ENCODE measurements at regions not wholly inside any gene's neighbourhood (a gene's known extent, or its start where the extent isn't known, plus 50 kb on each side); places are given as distances from the start of the nearest gene placed in this dataset.
"Not testable (repeated sequence)": the region's sequence is repeated elsewhere in the genome, so short reads cannot be mapped to it uniquely, and the experiment has no call there.

DNA sequence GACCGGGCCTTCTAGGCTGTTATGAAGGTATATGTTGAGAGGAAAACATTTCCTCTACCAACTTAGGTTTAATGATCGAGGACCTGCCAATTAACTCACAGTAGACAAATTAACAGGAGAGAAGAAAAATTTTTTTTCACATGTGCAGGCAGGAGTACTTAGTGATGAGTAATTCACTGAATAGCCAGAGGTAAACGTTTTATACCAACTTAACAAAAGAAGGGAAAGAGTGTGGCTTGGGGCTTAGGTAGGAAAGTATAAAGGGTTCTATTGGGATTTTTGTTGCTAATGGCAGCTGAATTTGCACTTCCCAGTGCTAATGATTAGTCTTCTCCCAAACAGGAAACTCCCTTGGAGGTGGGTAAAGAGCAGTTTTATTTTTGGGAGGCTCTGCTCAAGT is 121.6 kb upstream of the HS3ST4 start:
- H3K27me3 ChIP-seq: no peaks in the 10 kb centered on the region
- H3K27ac ChIP-seq: no peak overlapping the region
- H3K9me3 ChIP-seq: no peaks in the 10 kb centered on the region
- H3K4me3 ChIP-seq: no peak overlapping the region
- no peak for DNase-seq (ENCODE audit: low spot score in 2 of 2)
- H3K4me1 ChIP-seq: no peaks in the 10 kb centered on the region
- TF ChIP-seq, protein P1, sequence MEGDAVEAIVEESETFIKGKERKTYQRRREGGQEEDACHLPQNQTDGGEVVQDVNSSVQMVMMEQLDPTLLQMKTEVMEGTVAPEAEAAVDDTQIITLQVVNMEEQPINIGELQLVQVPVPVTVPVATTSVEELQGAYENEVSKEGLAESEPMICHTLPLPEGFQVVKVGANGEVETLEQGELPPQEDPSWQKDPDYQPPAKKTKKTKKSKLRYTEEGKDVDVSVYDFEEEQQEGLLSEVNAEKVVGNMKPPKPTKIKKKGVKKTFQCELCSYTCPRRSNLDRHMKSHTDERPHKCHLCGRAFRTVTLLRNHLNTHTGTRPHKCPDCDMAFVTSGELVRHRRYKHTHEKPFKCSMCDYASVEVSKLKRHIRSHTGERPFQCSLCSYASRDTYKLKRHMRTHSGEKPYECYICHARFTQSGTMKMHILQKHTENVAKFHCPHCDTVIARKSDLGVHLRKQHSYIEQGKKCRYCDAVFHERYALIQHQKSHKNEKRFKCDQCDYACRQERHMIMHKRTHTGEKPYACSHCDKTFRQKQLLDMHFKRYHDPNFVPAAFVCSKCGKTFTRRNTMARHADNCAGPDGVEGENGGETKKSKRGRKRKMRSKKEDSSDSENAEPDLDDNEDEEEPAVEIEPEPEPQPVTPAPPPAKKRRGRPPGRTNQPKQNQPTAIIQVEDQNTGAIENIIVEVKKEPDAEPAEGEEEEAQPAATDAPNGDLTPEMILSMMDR (IDR thresholded peaks at IDR 0.05): no peak
- intact Hi-C loops (cut with DNase I; ENCODE audit: low total_unique reads): no loop called here
- no peaks in the 10 kb centered on the region for H3K36me3 ChIP-seq

DNA sequence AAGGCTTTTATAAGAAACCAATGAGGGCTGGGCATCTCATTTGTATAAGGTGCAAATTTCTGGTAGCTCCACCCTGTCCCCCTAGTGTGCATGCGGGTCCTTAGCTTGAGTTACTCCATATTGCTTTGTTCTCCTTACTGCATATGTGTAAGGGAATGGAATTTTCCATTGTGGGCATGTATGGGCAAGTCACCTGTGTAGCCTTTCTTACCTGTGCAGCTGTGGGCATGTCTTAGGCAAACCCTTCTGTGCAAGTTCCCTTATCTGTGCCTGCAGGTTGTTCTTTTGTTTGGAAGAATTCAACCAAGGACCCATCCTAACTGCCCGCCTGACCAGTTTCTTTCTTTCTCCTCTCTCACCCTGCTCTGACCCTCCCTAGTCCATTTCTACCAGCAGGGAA is 122.8 kb upstream of the HS3ST4 start:
- DNase-seq (ENCODE audit: low spot score in 2 of 2): no peak
- no peak for TF ChIP-seq POLR2A (IDR thresholded peaks at IDR 0.05)
- TF ChIP-seq, protein P1 (IDR thresholded peaks at IDR 0.05): no peak
- no peak for TF ChIP-seq POLR2AphosphoS5 (IDR thresholded peaks at IDR 0.05)
- Histone ChIP-seq H3K36me3 (no peaks in the 10 kb centered on the region), H3K4me1 (no peaks in the 10 kb centered on the region), H3K27me3 (no peaks in the 10 kb centered on the region), H3K27ac (no peak overlapping the region), H3K4me3 (no peak overlapping the region), H3K9me3 (no peaks in the 10 kb centered on the region)
- intact Hi-C loops (cut with DNase I; ENCODE audit: low total_unique reads): no loop called here

- Histone ChIP-seq H3K9me3 (peaks cover 0 to 7% of the 10 kb centered on the region in 2 donors), H3K36me3 (no peaks in the 10 kb centered on the region), H3K27ac (no peak overlapping the region), H3K4me3 (no peak overlapping the region), H3K27me3 (no peaks in the 10 kb centered on the region), H3K4me1 (no peaks in the 10 kb centered on the region)
- DNase-seq (ENCODE audit: low spot score in 2 of 2): no peak
- intact Hi-C loops (cut with DNase I; ENCODE audit: low total_unique reads): no loop called here
- TF ChIP-seq POLR2AphosphoS5 (IDR thresholded peaks at IDR 0.05) (no peak), POLR2A (IDR thresholded peaks at IDR 0.05) (no peak)
- TF ChIP-seq, protein P1 (IDR thresholded peaks at IDR 0.05): no peak
Observed at GRCh38 chr16:25566183-25566582, 125.6 kb upstream of the HS3ST4 start.

DNA sequence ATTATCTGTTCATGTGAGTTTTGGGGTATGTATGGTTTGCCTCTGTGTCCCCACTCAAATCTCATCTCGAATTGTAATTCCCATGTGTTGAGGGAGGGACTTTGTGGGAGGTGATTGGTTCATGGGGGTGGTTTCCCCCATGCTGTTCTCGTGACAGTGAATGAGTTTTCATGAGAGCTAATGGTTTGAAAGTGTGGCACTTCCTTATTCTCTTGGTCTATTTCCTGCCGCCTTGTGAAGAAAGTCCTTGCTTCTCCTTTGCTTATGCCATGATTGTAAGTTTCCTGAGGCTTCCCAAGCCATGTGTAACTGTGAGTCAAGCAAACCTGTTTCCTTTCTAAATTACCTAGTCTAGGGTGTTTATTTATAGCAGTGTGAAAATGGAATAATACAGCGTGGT is 128.1 kb upstream of the HS3ST4 start:
- Histone ChIP-seq H3K36me3 (no peaks in the 10 kb centered on the region), H3K27me3 (no peaks in the 10 kb centered on the region), H3K27ac (no peak overlapping the region), H3K4me3 (no peak overlapping the region), H3K9me3 (peaks cover 0 to 19% of the 10 kb centered on the region in 2 donors), H3K4me1 (no peaks in the 10 kb centered on the region)
- DNase-seq (ENCODE audit: low spot score in 2 of 2): no peak
- TF ChIP-seq POLR2AphosphoS5 (IDR thresholded peaks at IDR 0.05) (no peak), POLR2A (IDR thresholded peaks at IDR 0.05) (no peak)
- TF ChIP-seq, protein P1 (IDR thresholded peaks at IDR 0.05): no peak
- intact Hi-C loops (cut with DNase I; ENCODE audit: low total_unique reads): no loop called here

DNA sequence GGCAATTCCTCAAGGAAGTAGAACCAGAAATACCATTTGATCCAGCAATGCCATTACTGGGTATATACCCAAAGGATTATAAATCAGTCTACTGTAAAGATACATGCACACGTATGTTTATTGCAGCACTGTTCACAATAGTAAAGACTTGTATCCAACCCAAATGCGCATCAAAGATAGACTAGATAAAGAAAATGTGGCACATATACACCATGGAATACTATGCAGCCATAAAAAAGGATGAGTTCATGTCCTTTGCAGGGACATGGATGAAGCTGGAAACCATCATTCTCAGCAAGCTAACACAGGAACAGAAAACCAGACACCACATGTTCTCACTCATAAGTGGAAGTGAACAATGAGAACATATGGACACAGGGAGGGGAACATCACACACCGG is 130.0 kb upstream of the HS3ST4 start:
- H3K4me3 ChIP-seq; DNase-seq (ENCODE audit: low spot score in 2 of 2); H3K27me3 ChIP-seq; H3K36me3 ChIP-seq; H3K4me1 ChIP-seq; intact Hi-C loops (cut with DNase I; ENCODE audit: low total_unique reads); H3K27ac ChIP-seq: not testable (repeated sequence)
- H3K9me3 ChIP-seq: peaks cover 0 to 19% of the 10 kb centered on the region in 2 donors

DNA sequence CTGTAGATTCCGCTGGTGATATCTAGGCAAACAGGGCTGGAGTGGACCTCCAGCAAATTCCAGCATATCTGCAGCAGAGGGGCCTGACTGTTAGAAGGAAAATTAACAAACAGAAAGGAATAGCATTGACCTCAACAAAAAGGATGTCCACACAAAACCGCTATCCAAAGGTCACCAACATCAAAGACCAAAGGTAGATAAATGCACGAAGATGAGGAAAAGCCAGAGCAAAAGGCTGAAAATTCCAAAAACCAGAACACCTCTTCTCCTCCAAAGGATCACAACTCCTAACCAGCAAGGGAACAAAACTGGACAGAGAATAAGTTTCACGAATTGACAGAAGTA is 134.8 kb upstream of the HS3ST4 start:
- intact Hi-C loops (cut with DNase I; ENCODE audit: low total_unique reads); H3K27ac ChIP-seq; H3K36me3 ChIP-seq; H3K27me3 ChIP-seq; H3K4me3 ChIP-seq; DNase-seq (ENCODE audit: low spot score in 2 of 2); H3K4me1 ChIP-seq: not testable (repeated sequence)
- peaks cover 0 to 27% of the 10 kb centered on the region in 2 donors for H3K9me3 ChIP-seq

- H3K4me1 ChIP-seq; intact Hi-C loops (cut with DNase I; ENCODE audit: low total_unique reads); H3K36me3 ChIP-seq; H3K27me3 ChIP-seq; H3K4me3 ChIP-seq; DNase-seq (ENCODE audit: low spot score in 2 of 2); H3K27ac ChIP-seq: not testable (repeated sequence)
- peaks cover 0 to 22% of the 10 kb centered on the region in 2 donors for H3K9me3 ChIP-seq
Observed at GRCh38 chr16:25556289-25556967, 135.3 kb upstream of the HS3ST4 start.
